ENCODE measurements at regions not wholly inside any gene's neighbourhood (a gene's known extent, or its start where the extent isn't known, plus 50 kb on each side); places are given as distances from the start of the nearest gene placed in this dataset.

- DNase-seq (ENCODE audit: low read depth, low spot score): no peak
These were observed 1237.8 kb downstream of the SLITRK5 start for GRCh38 chr13:88908961-88909441.

GRCh38 chr13:88919970-88920628 lies 1248.9 kb downstream of the SLITRK5 start:
- Histone ChIP-seq H3K4me3 (replicated peaks in 1 of 2; ENCODE audit: low read depth in 1 of 2, low read length in 2 of 2) (no peak overlapping the region), H3K79me2 (ENCODE audit: insufficient read depth, low read length) (no peaks in the 10 kb centered on the region), H2AFZ (ENCODE audit: low read depth, low read length, poor library complexity, severe bottlenecking) (no peak overlapping the region), H3K9me3 (ENCODE audit: control insufficient read depth in 1 of 2, insufficient read depth in 1 of 2, low read depth in 1 of 2, low read length in 2 of 2) (0 out of 4 replicates have a peak, but pooled peaks cover 0 to 4% of the 10 kb centered on the region in 2 experiments), H3K36me3 (ENCODE audit: control insufficient read depth in 1 of 2, insufficient read depth in 2 of 2, low read length in 2 of 2) (no peaks in the 10 kb centered on the region), H3K27ac (ENCODE audit: low read depth, low read length) (no peak overlapping the region), H3K4me2 (ENCODE audit: low read length) (no peak overlapping the region), H4K20me1 (ENCODE audit: insufficient read depth) (no peaks in the 10 kb centered on the region), H3K9me2 (ENCODE audit: insufficient read depth) (no peaks in the 10 kb centered on the region), H3K27me3 (ENCODE audit: insufficient read depth, low read length) (no peaks in the 10 kb centered on the region), H3K4me1 (ENCODE audit: control insufficient read depth in 1 of 2, insufficient read depth in 2 of 2, low read length in 2 of 2) (no peaks in the 10 kb centered on the region), H3K9ac (ENCODE audit: low read length) (no peak overlapping the region)
- POLR2A ChIA-PET: no interaction called here
- no peak for DNase-seq (ENCODE audit: low read depth, low spot score)
- BruUV-seq (replicated peaks): no TSS peak
- TF ChIP-seq CTCF (IDR thresholded peaks at IDR 0.05 in 2 of 3, conservative IDR thresholded peaks at IDR 0.05 in 1 of 3; ENCODE audit: borderline replicate concordance in 1 of 3, insufficient read depth in 1 of 3, low read depth in 2 of 3, low read length in 2 of 3): no peak
- TF ChIP-seq CBX3 (IDR thresholded peaks at IDR 0.05; ENCODE audit: low read depth): no peak
- TF ChIP-seq EGR1 (IDR thresholded peaks at IDR 0.05; ENCODE audit: low read depth): no peak
- TF ChIP-seq ZFX (IDR thresholded peaks at IDR 0.05): no peak
- TF ChIP-seq TCF7L2 (IDR thresholded peaks at IDR 0.05; ENCODE audit: borderline replicate concordance, extremely low read depth, insufficient read depth, insufficient read length): no peak
- no peak for TF ChIP-seq EZH2phosphoT487 (IDR thresholded peaks at IDR 0.05; ENCODE audit: borderline replicate concordance)
- TF ChIP-seq JUND (IDR thresholded peaks at IDR 0.05): no peak
- TF ChIP-seq ELF1 (IDR thresholded peaks at IDR 0.05; ENCODE audit: borderline replicate concordance, low read depth): no peak
- no peak for TF ChIP-seq MAX (IDR thresholded peaks at IDR 0.05)
- ATAC-seq: no peak
- RAD21 ChIA-PET (ENCODE audit: low non-redundant PET in 1 of 2, low total read pairs in 2 of 2, uncharacterized antibody in 2 of 2, unreplicated experiment in 2 of 2): no interaction called here
- intact Hi-C loops (cut with micrococcal nuclease): no loop called here
- CTCF ChIA-PET: no interaction called here

More at GRCh38 chr13:88908961-88909441, 1237.8 kb downstream of the SLITRK5 start:
- ChIA-PET POLR2A (no interaction called here), CTCF (no interaction called here), RAD21 (ENCODE audit: low non-redundant PET in 1 of 2, low total read pairs in 2 of 2, uncharacterized antibody in 2 of 2, unreplicated experiment in 2 of 2) (no interaction called here)
- Histone ChIP-seq H3K27ac (ENCODE audit: low read depth, low read length) (no peak overlapping the region), H2AFZ (ENCODE audit: low read depth, low read length, poor library complexity, severe bottlenecking) (no peak overlapping the region), H3K4me2 (ENCODE audit: low read length) (no peak overlapping the region), H3K36me3 (ENCODE audit: control insufficient read depth in 1 of 2, insufficient read depth in 2 of 2, low read length in 2 of 2) (no peaks in the 10 kb centered on the region), H3K9ac (ENCODE audit: low read length) (no peak overlapping the region), H3K9me3 (ENCODE audit: control insufficient read depth in 1 of 2, insufficient read depth in 1 of 2, low read depth in 1 of 2, low read length in 2 of 2) (no peaks in the 10 kb centered on the region; a peak in 1 of 4 replicates), H3K4me3 (replicated peaks in 1 of 2; ENCODE audit: low read depth in 1 of 2, low read length in 2 of 2) (no peak overlapping the region), H4K20me1 (ENCODE audit: insufficient read depth) (no peaks in the 10 kb centered on the region; the same call in 1 of the 2 replicates), H3K9me2 (ENCODE audit: insufficient read depth) (no peaks in the 10 kb centered on the region), H3K79me2 (ENCODE audit: insufficient read depth, low read length) (no peaks in the 10 kb centered on the region), H3K4me1 (ENCODE audit: control insufficient read depth in 1 of 2, insufficient read depth in 2 of 2, low read length in 2 of 2) (no peaks in the 10 kb centered on the region), H3K27me3 (ENCODE audit: insufficient read depth, low read length) (no peaks in the 10 kb centered on the region)
- ATAC-seq: no peak
- intact Hi-C loops (cut with micrococcal nuclease): no loop called here
- no TSS peak for BruUV-seq (replicated peaks)
- TF ChIP-seq TCF7L2 (IDR thresholded peaks at IDR 0.05; ENCODE audit: borderline replicate concordance, extremely low read depth, insufficient read depth, insufficient read length): no peak
- TF ChIP-seq ZBTB33 (IDR thresholded peaks at IDR 0.05; ENCODE audit: extremely low read depth, insufficient replicate concordance, low read length): no peak
- TF ChIP-seq POLR2AphosphoS5 (IDR thresholded peaks at IDR 0.05; ENCODE audit: low read depth, low read length): no peak
- no peak for TF ChIP-seq EZH2phosphoT487 (IDR thresholded peaks at IDR 0.05; ENCODE audit: borderline replicate concordance)
- TF ChIP-seq SIN3A (IDR thresholded peaks at IDR 0.05; ENCODE audit: low read depth): no peak

Measured in HCT116 (cell line).